HG03571 (cell line): ENCODE measurements at regions not wholly inside any gene's neighbourhood (a gene's known extent, or its start where the extent isn't known, plus 50 kb on each side); places are given as distances from the start of the nearest gene placed in this dataset.

Experiments used
- ATAC-seq: cut with Tn5 transposase; IDR thresholded peaks from one replicate; pipeline ENCODE4 v1.9.1; 2021; ENCODE audit not compliant: unreplicated experiment

DNA sequence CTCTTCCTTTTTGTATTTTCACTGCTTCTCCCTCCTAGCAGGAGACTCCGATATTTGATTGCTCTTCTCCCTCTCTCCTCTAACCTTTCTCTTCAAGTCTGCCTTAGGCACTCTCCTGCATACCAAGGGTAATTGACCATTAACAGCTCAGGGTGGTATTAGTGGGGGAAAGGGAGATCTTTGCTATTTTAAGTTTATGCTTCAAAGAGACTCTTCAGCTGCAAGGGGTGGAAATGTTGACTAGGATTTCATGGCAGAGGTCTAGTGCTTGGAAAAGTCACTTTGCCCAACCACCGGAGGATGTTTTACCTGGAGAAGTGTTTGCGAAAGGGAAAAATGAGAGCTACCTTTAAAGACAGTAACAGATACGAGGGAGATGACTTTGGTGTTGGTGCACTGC lies 453.7 kb downstream of the SLC4A3 start:
- ATAC-seq, result no peak

DNA sequence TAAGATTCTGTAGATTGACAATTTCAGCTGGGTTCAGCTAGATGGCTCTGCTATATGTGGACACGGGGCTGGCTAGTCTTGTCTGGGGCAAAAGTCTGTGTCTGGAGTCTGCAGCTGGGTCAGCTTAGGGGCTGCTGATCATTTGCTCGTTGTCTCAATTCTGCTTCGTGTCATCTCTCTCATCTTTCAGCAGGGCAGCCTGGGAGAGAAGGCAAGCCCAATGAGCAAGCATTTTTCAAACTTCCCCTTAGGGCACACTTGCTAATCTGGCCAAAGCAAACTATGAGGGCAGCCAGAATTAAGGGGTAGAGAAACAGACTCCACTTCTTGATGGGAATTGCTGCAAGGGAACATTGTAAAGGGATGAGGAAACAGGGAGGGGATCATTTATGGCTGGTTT lies 462.6 kb downstream of the SLC4A3 start:
- ATAC-seq, result no peak

DNA sequence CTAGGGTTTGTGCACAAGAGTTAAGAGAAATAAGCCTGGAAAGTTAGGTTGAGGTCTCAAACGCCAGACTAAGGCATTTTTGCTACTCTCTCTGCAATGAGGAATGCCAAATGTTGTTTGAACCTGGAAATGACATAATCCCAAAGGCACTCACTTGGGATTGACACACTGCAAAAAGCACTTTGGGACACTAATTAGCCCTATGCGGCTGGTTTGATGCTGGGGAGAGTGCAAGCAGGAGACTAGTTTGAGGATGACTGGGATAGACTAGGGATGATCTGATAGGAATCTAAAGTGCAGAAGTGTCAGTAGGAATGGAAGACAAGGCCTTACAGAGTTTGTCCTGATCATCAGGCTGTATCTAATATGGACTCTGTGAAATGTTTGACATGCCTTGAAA lies 469.0 kb downstream of the SLC4A3 start:
- ATAC-seq, result no peak

DNA sequence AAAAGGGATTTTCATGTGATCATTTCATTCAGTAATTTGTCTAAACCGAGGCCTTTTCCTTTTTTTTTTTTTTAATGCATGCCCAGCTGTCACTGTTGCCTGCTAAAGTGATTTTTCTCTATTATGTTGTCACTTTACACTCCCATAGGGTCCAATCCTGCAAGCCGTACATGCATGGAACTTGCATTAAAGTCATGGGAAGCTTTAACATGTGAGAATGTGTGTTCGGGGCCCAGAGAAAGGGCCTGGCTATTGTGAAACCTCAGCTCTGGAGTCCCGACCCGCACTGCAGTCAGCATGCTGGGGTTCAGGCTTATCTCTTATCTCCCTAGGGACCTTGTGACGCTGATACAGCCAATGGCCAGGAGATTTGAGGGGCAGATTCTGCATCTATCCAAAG lies 474.6 kb downstream of the SLC4A3 start:
- no peak for ATAC-seq

DNA sequence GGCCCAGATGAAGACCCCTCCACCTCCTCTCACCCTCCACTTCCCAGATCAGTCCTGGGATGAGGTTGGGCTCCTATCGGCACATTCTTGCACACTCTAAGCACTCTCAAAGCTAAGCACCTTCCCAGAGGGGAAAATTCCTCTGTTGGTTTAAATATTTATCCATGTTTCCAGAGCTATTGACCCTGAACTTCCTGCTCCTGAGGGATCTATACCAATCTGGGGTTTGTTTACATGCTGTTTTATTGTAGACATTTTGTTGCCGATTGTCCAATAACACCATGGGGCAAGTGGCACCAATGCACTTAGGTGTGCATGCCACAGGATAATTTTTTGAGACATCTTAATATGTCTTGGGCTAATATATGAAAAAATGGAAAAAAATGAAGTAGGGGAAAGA lies 476.2 kb downstream of the SLC4A3 start:
- ATAC-seq, result no peak

DNA sequence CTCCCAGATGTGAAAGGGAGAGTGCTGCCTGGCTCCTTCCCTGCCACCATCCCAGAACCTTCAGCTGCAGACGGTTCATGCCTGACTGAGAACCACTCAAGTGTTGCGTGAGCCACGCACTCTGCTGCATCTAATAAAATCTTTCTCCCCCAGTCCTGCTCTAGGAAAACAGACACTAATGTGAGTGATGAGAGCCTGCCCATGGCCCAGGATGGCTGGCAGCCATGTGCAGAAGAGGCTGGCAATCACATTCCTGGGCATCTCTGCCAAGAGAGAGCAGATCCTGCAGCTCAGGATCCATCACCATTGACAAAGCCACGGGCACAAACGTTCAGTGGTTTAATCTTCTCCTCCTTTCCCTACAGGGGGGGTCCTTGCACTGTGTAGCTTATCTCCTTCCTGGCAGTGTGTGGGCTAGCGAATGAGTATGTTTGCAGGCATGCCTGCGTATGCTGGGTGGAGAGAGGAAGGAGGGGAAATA lies 477.5 kb downstream of the SLC4A3 start:
- no peak for ATAC-seq

DNA sequence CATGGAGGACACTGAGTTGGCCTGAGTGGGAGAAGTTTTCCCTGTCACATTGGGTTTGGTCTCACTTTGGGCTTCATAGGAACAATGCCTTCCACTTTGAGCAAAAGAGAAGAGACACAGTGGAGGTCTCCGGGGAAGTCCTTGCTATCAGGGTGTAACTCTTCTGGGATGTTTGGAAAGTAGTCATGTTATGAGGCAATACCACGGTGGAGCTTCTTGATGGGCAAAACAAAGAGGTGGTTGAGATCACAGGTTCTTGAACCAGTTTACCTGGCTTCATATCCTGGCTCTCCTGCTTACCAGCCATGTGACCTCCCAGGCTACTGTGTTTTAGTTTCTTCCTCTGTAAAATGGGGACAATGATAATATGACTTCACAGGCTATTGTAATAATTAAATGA lies 478.6 kb downstream of the SLC4A3 start:
- no peak for ATAC-seq

DNA sequence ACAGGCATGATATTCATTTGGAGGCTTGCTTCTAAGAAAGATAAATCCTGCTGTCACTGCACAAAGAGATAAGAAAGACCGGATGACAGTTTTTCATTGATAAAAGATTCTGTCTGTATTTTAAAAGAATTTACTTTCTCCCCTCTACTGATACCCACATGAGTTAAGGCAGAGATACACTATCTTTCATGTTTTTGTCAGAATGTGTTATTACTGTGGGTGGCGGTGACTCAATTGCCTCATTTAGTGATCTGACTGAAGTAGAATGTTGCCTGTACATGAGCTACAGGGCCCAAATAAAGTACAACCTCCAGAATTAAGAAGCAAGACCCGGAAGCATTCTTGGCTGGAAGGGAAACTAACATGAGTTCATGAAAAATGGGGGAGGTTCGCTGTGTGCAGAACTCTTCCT lies 480.0 kb downstream of the SLC4A3 start:
- no peak for ATAC-seq

DNA sequence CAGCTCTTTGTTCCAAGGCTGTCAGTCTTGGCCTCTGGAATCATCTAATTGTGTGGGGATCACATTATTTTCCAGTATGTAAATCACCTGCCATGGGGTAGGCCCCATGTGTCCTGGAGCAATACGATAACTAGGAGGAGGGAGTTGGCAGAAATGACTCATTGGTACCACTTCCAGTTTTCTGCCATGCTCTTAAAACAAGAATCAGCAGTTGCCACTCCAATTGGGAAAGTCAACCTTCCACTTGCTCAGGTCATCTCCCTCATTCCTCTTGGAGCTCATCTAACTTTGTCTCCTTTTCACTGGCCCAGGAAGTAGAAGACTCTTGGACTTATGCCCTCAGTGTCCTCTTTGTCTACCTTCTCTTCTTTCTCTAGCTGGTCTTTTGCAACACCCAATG lies 487.0 kb downstream of the SLC4A3 start:
- ATAC-seq, result no peak

DNA sequence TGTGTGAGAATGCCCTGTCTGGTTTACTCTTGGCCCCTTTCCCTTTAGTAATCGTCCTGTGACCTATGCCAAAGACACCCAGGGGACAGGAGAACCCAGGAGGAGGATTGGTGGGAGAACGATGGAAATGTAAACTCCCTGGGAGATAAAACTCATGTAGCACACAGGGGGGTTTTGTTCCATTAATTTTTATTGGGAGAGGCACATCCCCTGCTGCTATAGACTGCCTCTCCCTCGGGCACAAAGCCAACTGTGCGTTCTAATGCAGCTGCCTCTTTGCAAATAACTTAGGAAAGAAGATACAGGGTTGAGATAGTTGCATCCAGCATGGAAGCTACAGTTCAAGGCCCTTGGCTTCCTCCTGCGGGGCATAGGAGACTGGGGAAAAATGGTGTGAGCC lies 489.6 kb downstream of the SLC4A3 start:
- no peak for ATAC-seq

DNA sequence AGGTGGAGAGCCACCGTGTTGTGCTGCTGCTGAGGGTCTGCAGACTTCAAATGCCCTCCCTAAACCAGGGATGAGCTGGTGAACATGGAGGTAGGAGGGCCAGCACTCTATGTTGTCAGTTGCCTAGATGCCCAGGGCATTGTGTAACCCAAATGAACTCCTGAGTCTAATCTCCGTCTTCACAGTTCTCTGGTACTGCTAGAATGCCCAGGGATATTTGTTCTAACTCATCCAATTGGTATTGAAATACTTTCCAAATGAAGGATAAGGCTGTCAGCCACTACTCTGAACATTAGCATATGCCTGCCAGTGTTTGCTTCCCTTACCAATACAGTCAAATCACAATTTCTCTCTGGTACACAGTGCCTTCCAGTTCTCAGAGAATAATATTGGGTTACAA lies 492.6 kb downstream of the SLC4A3 start:
- no peak for ATAC-seq

DNA sequence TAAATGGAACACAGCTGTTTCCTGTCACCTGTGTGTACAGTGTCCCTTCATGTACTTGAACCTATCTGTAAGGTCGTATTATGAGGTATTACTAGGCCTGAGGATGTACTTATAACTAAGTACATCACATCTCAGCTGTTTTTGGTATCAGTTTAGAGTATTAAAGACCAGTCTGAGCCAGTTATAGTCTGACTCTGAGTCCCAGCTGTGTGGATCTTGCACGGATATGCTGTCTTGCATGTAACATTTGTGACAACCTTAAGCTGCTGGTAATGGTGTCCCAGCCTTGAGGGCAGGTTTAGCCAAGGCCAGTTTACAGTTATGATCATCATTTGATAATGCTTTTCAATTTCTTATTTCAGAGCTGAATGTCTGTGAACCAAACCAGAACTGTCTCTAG lies 496.3 kb downstream of the SLC4A3 start:
- no peak for ATAC-seq

DNA sequence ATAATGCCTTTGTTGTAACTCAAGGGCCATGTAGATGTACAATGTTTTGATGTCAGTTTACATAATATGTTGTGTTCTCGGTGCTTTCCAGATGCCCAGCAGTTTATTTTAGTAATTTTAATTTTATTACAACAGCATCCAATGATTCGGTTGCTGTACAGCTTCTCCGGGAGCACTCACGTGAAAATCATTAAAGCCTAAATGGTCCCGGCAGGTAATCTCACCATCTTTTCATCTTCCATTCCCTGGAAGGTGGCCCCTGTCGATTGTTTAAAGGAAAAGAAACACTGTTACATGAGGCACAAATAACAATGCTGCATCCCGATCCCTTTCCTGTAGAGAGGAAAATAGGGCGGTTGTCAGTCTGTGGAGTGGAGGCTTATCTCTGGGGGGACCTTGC lies 498.1 kb downstream of the SLC4A3 start:
- ATAC-seq, result no peak

DNA sequence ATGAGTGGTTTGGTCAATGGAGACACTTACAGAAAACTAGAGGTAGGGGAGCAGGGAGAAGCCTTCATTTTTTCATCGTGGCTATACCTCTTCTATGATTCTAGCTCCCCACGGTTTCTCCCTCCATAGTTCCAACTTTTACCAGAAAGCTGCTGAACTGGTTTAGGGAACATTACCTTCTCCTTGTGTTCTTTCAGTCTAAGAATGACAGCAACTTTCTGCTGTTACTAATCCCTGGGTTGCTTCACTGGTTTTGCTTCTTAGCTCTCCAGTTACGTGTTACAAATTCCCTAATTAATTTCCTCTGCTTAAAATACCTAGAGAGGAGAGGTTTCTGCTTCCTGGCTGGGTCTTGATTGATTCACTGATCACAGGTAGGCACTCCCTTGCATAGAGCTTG lies 499.9 kb downstream of the SLC4A3 start:
- no peak for ATAC-seq

DNA sequence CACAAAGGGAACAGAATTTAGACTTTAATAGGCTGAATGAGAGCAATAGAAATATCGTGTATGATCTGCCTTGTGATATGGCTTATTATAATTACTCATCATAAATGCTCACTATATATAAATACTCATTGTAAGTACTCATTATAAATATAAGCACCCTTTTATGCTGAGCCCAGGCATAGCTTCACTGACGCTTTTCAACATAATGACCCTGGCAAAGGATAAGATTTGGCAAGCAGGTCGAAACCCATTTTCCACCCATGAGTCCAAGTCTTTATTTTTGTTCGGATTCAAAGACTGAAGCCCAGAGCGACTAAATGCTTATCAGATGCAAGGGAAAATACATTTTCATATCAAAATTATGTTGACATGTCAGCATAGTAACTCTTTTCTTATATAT lies 500.4 kb downstream of the SLC4A3 start:
- ATAC-seq, result no peak

DNA sequence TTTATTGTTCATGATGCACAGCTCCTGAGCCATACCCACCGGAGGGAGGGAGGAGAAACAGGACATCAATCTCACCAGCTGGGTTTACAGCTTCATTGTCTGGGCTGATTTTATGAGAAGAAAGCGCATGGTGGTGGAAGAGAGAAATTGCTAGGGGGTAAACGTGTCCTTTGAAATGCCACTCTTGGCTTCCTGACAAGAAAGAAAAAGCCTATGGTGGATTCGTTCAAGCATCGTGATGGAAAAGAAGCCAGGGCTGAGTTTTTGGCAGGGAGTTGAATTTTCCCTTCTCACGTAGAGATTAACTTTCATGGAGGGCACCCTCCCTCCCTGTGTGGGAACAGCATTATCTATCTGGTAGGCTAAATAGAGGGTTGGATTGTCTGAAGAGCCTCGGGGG lies 502.0 kb downstream of the SLC4A3 start:
- ATAC-seq, result no peak

DNA sequence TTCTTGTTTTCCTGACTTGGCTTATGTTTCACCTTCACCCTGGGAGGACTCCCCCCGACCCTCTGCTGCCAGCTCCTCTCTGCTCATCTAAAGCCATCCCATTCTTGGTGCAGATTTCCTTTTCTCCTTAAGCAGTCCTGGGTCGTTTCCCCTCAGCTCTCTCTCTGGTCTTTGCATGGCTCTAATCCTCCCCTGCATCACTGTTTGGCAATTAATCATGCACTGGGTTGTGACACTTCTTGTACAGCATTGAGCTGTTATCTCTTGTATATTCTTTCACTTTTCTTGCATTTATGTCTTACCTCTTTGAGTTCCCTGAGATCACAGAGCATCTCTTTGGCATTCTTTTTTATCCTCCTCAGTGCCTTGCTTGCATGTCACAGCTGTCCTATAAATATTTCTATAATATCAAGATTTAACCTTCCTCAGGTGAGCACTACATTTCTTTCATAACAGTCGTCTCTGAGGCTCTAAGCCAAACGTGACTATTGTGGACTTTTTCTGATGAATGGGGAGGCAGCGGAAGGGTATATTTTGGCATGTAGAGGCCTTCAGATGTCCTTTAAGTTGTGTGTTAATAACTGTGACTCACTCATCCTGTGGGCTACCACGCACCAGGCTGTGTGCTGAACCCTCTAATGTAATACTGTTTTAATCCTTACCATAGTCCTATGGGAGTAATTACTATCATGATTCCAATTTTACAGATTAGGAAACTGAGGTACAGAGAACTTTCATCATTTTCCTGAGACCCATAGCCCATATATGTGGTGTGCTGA lies 507.5 kb downstream of the SLC4A3 start:
- no peak for ATAC-seq

DNA sequence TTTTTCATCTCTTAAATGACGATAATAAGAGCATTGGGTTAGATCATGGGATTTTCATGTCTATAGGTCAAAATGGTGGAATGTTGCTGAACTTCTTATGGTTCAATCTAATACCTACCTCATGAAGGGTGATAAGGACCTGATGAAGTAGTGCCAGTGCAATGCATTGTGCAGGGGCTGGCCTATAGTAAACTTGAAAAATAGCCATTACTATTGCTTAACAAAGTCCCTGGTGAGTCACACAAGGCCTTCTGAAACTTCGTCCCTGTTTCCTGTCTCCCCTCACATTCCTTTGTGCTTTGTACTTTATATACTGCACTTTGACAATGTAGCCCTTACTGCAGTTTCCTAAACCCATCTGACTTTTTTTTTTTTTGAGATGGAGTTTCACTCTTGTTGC lies 515.9 kb downstream of the SLC4A3 start:
- ATAC-seq, result no peak

DNA sequence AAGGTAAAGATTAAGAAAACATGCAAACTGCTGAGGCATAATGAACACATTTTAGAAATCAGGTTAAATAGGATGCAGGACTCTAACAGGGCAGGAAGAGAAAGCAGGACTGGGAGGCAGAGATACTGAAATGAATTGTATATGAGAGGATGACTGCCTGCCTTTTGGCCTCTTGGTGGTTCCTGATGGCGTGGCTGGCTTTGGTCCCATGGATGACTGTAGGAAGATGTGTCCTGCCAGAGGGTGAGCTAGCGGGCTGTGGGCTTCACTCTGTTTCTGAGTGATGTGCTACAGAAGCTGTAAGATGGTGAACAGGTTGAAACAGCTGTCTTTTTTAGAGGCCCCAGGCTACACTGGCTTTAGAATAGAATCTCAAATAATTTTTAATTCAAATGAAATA lies 517.0 kb downstream of the SLC4A3 start:
- ATAC-seq, result no peak

DNA sequence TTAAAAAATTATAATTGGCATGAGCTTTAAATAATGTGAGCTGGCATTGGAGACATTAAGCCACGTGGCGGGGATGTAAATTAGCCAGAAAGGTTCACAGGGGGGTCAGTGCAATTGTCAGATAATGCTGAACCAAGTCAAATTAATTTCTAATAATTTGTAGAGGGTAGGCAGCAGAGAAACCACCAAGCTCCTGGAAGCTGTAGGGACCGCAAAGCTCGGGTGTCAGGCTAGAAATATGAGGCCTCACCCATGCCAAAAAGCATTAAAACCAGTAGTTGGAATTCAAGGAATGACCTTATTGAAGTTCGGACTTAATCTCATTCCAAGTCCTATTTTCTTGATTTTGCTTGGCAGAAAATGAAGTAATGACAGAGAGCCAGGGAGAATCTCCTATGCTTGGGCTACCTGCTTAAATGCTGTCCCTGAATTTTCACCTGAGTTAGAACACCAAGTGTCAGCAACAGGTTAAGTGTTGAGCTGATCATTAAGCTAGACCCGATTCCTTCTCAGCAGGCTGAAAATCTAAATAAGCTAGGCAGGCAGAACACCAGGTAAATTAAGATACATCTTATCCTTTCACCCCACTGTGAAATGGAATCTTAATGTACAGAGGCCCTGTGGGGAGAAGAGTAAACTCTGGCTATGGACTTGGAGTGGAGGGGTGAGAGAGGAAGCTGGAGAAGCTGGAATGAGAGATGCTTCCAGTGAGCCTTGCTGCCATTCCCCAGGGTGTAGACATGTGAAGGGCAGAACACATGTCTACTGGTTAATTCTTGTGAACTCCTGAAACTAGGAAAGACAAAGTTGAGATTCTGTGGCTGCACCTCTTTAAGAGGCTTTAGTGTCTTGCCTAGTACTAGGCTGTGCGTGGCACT lies 520.0 kb downstream of the SLC4A3 start:
- ATAC-seq, result no peak

DNA sequence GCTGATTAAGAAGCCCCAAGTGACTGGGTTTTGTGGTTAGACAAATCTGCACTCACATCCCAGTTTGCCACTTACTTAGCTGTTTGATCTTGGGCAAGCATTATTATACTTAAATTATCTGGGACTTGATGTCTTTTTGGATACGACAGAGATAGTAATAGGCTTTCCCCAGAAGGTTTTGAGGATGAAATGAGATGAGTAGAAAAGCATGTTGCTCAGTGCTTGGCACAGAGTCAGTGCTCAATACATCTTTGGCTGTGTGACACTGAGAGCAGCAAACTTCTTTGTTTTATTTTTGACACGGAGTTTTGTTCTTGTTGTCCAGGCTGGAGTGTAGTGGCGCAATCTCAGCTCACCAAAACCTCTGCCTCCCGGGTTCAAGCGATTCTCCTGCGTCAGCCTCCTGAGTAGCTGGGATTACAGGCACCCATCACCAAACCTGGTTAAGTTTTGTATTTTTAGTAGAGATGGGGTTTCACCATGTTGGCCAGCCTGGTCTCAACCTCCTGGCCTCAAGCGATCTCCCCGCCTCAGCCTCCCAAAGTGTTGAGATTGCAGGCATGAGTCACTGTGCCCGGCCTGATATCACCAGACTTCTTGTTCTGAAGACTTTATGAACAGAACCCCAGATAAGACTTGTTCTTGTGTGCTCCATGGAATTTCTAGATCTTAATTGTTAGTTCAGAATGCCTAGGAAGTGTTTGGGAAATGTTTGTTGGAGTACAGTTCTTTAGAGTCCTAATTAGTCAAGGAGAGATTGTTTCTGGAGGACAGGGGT lies 521.2 kb downstream of the SLC4A3 start:
- no peak for ATAC-seq

DNA sequence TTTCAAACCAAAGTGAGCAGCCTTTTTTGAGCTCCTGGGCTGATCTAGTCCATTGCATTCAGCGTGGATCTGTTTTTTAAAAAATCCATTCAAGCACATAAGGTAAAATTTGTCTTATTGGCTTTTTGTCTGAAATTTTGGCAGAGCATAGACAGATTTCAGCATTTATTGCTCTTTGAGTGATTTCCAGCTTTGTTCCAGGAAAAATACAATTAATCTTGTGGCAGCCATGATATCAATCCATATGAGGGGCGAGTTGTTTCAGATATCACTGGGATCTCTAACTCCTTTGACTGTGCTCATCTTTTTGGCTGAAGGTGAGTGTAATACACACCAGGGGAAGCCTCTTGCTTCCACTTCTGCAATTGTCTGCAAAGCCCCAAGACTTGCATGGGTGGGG lies 523.9 kb downstream of the SLC4A3 start:
- no peak for ATAC-seq
